Stimulated activated CD4-positive, alpha-beta T cell treated with anti-CD3 and anti-CD28 coated beads, Interleukin-12 subunit alpha, Interleukin-12 subunit beta, amount 100 ng/mL, for 4 hours (primary cell): ENCODE measurements at regions not wholly inside any gene's neighbourhood (a gene's known extent, or its start where the extent isn't known, plus 50 kb on each side); places are given as distances from the start of the nearest gene placed in this dataset.

Source experiments
- DNase-seq: peaks from one replicate; pipeline ENCODE4 v3.0.0-alpha.2; 2020

GRCh38 chr11:134758342-134758931, 346.4 kb upstream of the B3GAT1 start:
- no peak for DNase-seq

- DNase-seq = no peak
Measured at GRCh38 chr11:134757633-134758032, 345.6 kb upstream of the B3GAT1 start.

- no peak for DNase-seq
Measured at GRCh38 chr11:134756811-134757540, 344.9 kb upstream of the B3GAT1 start.

GRCh38 chr11:134755535-134755934, 343.5 kb upstream of the B3GAT1 start:
- no peak for DNase-seq

GRCh38 chr11:134754521-134755198, 342.6 kb upstream of the B3GAT1 start:
- DNase-seq = no peak

GRCh38 chr11:134753771-134754520, 341.9 kb upstream of the B3GAT1 start:
- no peak for DNase-seq

GRCh38 chr11:134752964-134753770, 341.1 kb upstream of the B3GAT1 start:
- no peak for DNase-seq

GRCh38 chr11:134752526-134752925, 340.5 kb upstream of the B3GAT1 start:
- no peak for DNase-seq

GRCh38 chr11:134751766-134752165, 339.7 kb upstream of the B3GAT1 start:
- DNase-seq = no peak

- DNase-seq = no peak
Measured at GRCh38 chr11:134751031-134751585, 339.1 kb upstream of the B3GAT1 start.

GRCh38 chr11:134750619-134751018, 338.6 kb upstream of the B3GAT1 start:
- DNase-seq = no peak

- DNase-seq = no peak
Measured at GRCh38 chr11:134749040-134749839, 337.2 kb upstream of the B3GAT1 start.

- no peak for DNase-seq
Measured at GRCh38 chr11:134746609-134747008, 334.6 kb upstream of the B3GAT1 start.

- no peak for DNase-seq
Measured at GRCh38 chr11:134745456-134745855, 333.4 kb upstream of the B3GAT1 start.

- no peak for DNase-seq
Measured at GRCh38 chr11:134743820-134744195, 331.8 kb upstream of the B3GAT1 start.

GRCh38 chr11:134742956-134743819, 331.1 kb upstream of the B3GAT1 start:
- DNase-seq = no peak

- no peak for DNase-seq
Measured at GRCh38 chr11:134742224-134742612, 330.2 kb upstream of the B3GAT1 start.

- DNase-seq = no peak
Measured at GRCh38 chr11:134741453-134742223, 329.6 kb upstream of the B3GAT1 start.

GRCh38 chr11:134740590-134741261, 328.7 kb upstream of the B3GAT1 start:
- no peak for DNase-seq
